ENCODE measurements at regions not wholly inside any gene's neighbourhood (a gene's known extent, or its start where the extent isn't known, plus 50 kb on each side); places are given as distances from the start of the nearest gene placed in this dataset.

- Histone ChIP-seq H3K4me2 (0 out of 2 replicates have a peak overlapping the region, but pooled peaks have one; percentile 37), H4K20me1 (replicated peaks; ENCODE audit: insufficient read depth) (no peaks in the 10 kb centered on the region), H3K4me1 (ENCODE audit: insufficient read depth) (peaks cover 8% of the 10 kb centered on the region; the same call in 1 of the 2 replicates), H3K27ac (ENCODE audit: low read depth) (no peak overlapping the region), H3K9me2 (ENCODE audit: insufficient read depth) (peaks cover 26% of the 10 kb centered on the region; the same call in 1 of the 2 replicates), H3K4me3 (no peak overlapping the region), H3K36me3 (ENCODE audit: insufficient read depth) (no peaks in the 10 kb centered on the region), H3K79me2 (replicated peaks; ENCODE audit: insufficient read depth) (no peaks in the 10 kb centered on the region), H3F3A (replicated peaks; ENCODE audit: low read depth) (no peaks in the 10 kb centered on the region), H2AFZ (peak overlapping the region; percentile 60; the same call in 1 of the 2 replicates), H3K27me3 (ENCODE audit: insufficient read depth) (no peaks in the 10 kb centered on the region)
- no peak for ATAC-seq
- Mint-ChIP-seq H3K27me3 (ENCODE audit: insufficient read depth, low read depth, poor library complexity) (peaks cover 5% of the 10 kb centered on the region), H3K4me1 (peaks cover 16% of the 10 kb centered on the region), H3K4me3 (no peak overlapping the region), H3K36me3 (ENCODE audit: low read depth) (no peaks in the 10 kb centered on the region), H3K9me3 (no peaks in the 10 kb centered on the region), H3K27ac (no peak overlapping the region)
- no peak for DNase-seq (ENCODE audit: low spot score)
- TF ChIP-seq JUNB (IDR thresholded peaks at IDR 0.05; ENCODE audit: unreplicated experiment) = no peak
- no peak for TF ChIP-seq EZH2phosphoT487 (IDR thresholded peaks at IDR 0.05; ENCODE audit: unreplicated experiment)
- TF ChIP-seq NANOG (IDR thresholded peaks at IDR 0.05; ENCODE audit: borderline replicate concordance) = no peak
- no peak for TF ChIP-seq CREB1 (CRISPR knock-in tag; IDR thresholded peaks at IDR 0.05; ENCODE audit: low read depth)
- no peak for TF ChIP-seq EZH2 (IDR thresholded peaks at IDR 0.05; ENCODE audit: low read depth, unreplicated experiment)
- TF ChIP-seq POLR2AphosphoS5 (IDR thresholded peaks at IDR 0.05; ENCODE audit: low read depth) = no peak
- no peak for TF ChIP-seq ZNF331 (CRISPR knock-in tag; IDR thresholded peaks at IDR 0.05; ENCODE audit: low read depth)
- TF ChIP-seq REST (IDR thresholded peaks at IDR 0.05; ENCODE audit: unreplicated experiment) = no peak
Measured at GRCh38 chr5:145110181-145110580, 725.0 kb downstream of the PRELID2 start.

- ATAC-seq = no peak
- H3K27ac Mint-ChIP-seq = no peak overlapping the region
- no peaks in the 10 kb centered on the region for H3K4me1 Mint-ChIP-seq
- TF ChIP-seq ETS1 (IDR thresholded peaks at IDR 0.05) (no peak), EZH2phosphoT487 (IDR thresholded peaks at IDR 0.05; ENCODE audit: unreplicated experiment) (no peak), CTCF (conservative IDR thresholded peaks at IDR 0.05; ENCODE audit: low read depth in 2 of 2) (no peak), NANOG (IDR thresholded peaks at IDR 0.05; ENCODE audit: borderline replicate concordance) (no peak), CREB1 (CRISPR knock-in tag; IDR thresholded peaks at IDR 0.05; ENCODE audit: low read depth) (no peak), EZH2 (IDR thresholded peaks at IDR 0.05; ENCODE audit: low read depth, unreplicated experiment) (no peak), ZNF331 (CRISPR knock-in tag; IDR thresholded peaks at IDR 0.05; ENCODE audit: low read depth) (no peak), POLR2AphosphoS5 (IDR thresholded peaks at IDR 0.05; ENCODE audit: low read depth) (no peak), ZNF114 (CRISPR knock-in tag; IDR thresholded peaks at IDR 0.05) (no peak)
Measured at GRCh38 chr5:145105384-145105783, 729.8 kb downstream of the PRELID2 start.

More at GRCh38 chr5:145105384-145105783, 729.8 kb downstream of the PRELID2 start:
- Histone ChIP-seq H3K4me3 (no peak overlapping the region), H4K20me1 (replicated peaks; ENCODE audit: insufficient read depth) (no peaks in the 10 kb centered on the region), H2AFZ (no peak overlapping the region), H3K9me2 (ENCODE audit: insufficient read depth) (peaks cover 15% of the 10 kb centered on the region; the same call in 1 of the 2 replicates), H3K4me2 (no peak overlapping the region), H3K36me3 (ENCODE audit: insufficient read depth) (no peaks in the 10 kb centered on the region), H3K27me3 (ENCODE audit: insufficient read depth) (no peaks in the 10 kb centered on the region), H3K27ac (ENCODE audit: low read depth) (no peak overlapping the region), H3F3A (replicated peaks; ENCODE audit: low read depth) (no peaks in the 10 kb centered on the region), H3K79me2 (replicated peaks; ENCODE audit: insufficient read depth) (no peaks in the 10 kb centered on the region), H3K4me1 (ENCODE audit: insufficient read depth) (peaks cover 8% of the 10 kb centered on the region; the same call in 1 of the 2 replicates)
- Mint-ChIP-seq H3K27me3 (ENCODE audit: insufficient read depth, low read depth, poor library complexity) (no peaks in the 10 kb centered on the region), H3K9me3 (no peaks in the 10 kb centered on the region), H3K4me3 (no peak overlapping the region), H3K36me3 (ENCODE audit: low read depth) (no peaks in the 10 kb centered on the region)
- DNase-seq (ENCODE audit: low spot score) = no peak

Measured in GM23338 (cell line).